SKM-1 (cell line): ENCODE measurements at regions not wholly inside any gene's neighbourhood (a gene's known extent, or its start where the extent isn't known, plus 50 kb on each side); places are given as distances from the start of the nearest gene placed in this dataset.

Experiments used
- DNase-seq: peaks from one replicate; lab custom pipeline; 2025; ENCODE audit not compliant: unreplicated experiment; lab: John Stamatoyannopoulos, UW

DNA sequence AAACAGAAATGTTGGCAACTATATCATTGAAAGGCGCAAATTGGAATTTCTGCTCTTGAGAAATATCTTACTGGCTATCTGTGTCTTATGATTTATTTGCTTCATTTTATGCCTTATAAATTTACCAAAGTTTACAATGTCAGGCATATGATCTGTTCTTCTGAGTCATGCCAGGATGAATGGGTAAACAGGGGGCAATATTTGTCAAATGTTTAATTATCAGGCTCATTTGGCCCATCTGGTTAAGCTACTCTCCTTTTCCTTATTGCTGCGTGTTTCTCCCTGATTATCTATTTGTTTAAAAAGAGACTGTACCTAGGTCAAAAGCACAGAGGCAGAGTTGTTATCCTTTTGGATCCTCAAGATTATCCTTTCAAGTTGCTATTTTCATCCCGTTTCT, 903.8 kb upstream of the PCDH10 start:
- no peak for DNase-seq

DNA sequence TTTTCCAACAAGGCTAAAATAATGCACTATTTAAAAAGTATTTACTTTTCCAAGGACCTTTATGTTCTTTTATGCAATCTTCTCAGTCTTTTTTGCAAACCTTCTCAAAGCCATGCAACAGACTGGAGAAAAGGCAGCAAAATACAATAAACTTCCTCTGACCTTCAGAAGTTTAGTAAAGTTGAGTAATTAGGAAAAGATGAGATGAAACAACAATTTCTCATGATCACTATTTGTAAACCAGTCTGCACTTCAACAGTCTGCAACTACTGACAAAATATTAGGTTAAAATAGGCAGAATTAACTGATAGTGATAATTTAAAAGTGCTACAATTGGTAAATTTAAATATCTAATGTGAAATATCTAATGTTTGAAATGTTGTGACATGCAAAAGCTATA, 884.9 kb upstream of the PCDH10 start:
- DNase-seq: no peak

DNA sequence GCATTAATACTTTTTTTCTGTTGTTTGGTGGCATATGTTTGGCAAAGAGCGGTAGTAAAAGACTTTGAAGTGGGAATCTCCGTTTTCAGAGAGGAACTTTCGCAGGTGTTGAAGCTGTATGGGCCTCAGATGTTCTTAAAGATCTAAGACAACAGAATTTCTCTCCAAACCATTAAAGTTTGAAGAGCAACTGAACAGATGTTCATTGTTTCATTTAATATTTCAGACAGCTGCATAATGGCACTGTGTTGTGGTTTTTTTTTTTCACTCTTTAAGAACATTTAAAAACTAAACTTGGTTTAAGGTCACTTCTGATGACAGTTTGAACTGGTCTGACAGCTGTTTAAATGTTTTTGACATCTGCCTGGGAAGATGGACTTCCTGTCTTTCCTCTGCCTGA, 882.7 kb upstream of the PCDH10 start:
- DNase-seq: no peak

DNA sequence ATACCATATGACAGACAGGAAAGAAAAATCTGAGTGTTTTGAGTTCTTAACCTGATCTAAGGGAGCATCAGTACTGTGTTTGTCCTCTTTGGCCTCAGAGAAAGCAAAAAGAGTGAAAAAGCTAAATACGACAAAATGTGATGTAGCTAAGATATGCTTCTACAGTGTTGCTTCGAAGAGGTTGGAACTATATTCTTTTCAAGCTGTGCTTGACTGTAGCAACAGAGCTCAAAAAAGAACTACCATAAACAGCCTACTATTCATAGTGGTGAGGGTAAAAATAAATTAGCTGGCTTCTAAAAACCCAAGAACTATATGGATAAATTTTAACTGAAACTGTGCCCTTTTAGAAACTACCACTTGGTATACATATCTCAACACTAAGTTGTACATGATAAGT, 881.8 kb upstream of the PCDH10 start:
- no peak for DNase-seq

DNA sequence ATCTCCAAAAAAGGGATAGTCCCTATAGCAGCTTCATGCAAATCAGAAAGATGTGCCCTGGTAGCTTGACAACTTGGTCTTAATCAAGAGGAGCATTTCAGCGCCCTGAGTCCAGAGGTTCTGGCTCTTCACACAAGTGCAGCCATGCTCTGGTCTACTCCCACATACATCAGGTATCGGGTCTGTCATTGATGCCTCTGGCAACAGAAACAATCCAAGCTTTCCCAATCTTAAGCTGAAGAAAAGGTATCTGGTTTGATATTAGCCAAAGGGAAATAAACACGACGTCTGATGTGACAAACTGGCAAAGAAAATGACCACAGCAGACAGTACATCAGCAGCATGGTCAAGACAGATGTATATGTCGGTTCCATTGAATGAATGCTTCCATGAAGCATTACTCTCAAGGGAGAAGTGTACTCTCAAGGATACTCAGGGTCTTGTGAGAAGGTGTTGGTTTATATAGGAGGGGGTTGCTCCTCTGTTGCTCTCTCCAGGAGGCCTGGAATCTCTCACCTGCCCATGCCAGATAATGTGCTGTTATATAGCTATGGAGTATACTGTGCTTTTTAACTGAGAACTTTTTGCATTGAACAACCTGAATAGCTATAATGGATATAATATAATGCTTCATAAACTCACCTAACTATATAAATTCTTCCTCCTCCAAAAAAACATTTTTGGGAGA, 879.6 kb upstream of the PCDH10 start:
- DNase-seq: no peak

DNA sequence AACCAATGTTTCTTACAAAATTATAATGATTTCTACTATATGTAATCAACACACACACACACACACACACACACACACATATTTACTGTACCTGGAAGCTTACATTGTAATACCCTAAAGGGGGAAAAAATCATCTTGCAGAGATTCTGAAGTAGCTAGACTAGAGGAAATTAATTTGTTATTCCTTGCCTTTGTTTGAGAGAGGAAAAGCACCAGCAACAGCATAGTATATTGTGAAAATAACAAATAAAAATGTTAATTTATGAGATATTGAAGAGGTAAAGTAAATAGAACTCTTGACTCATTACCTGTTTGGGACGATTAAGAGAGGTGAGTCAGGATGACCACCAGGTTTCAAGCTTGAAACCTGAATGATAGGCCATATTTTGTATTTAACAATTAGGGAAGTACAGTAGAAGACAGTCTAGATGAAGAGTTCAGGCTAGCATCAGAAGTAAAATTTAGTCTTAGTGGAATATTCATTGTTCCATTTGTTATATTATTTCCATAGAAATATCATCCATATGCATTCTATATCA, 873.4 kb upstream of the PCDH10 start:
- DNase-seq: no peak

DNA sequence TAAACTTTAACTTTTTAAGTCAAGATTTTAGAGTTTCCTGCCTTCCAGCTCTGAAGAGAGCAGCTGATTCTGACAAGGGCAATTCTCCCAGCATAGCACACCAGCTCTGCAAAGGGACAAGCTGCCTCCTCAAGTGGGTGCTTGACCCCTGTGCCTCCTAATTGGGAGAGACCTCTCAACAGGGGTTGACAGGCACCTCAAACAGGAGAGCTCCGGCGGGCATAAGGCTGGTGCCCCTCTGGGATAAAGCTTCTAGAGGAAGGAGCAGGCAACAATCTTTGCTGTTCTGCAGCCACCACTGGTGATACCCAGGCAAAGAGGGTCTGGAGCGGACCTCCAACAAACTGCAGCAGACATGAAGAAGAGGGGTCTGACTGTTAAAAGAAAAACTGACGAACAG, 872.9 kb upstream of the PCDH10 start:
- no peak for DNase-seq

DNA sequence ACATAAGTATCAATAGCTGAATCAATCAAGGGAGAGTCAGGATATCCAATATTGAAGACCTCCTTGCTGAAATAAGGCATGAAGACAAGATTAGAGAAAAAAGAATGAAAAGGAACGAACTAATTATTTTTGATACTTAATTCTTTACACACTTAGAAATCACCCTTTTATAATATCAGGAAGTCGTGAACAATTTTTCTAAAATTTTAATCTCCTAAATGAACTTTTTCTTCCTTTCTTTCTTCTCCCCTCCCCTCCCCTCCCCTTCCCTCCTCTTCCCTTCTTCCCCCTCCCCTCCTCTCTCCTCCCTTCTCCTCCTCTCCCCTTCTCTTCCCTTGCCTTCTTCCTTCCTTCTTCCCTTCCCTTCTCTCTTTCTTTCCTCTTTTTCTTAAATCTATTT, 872.1 kb upstream of the PCDH10 start:
- no peak for DNase-seq

DNA sequence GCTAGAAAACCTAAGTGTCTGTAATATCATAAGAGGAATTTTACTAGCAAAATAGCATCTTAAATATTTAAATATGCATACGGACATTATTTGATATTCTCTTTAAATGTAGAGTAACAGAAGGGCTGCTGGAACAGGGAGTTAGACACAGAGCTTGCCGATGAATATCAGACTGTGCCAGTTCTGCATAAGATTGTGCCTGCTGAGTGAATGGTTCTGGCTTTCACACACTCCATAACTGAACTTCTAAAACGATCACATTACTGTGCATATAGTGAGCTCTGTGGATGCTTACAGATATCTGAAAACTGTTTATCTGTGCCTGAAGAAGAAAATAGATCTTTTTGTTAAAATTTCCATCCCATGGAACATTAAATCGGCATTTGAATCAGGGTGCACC, 867.4 kb upstream of the PCDH10 start:
- no peak for DNase-seq

DNA sequence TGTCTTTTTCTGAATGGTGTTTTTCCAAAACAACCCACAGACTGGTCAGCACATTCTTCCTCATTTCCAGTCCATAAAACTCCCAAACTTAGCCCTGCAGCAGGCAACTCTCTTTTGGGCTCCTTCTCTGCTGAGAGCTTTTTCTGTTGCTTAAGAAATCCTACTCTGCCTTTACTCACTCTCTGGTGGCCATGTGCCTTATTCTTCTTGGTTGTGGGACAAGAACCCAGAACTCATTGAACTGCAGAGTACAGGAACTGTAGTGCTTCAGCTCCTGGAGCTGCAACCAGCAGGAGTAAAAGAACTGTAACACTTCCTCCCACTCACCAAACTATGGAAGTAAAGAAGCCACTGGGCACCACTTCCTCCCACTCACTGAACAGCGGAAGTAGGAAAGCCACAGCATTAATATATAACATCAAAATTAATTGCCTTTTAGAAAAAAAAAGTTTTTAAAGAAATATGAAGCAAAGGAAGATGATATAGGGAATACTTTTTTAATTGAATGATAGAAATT, 864.1 kb upstream of the PCDH10 start:
- no peak for DNase-seq

DNA sequence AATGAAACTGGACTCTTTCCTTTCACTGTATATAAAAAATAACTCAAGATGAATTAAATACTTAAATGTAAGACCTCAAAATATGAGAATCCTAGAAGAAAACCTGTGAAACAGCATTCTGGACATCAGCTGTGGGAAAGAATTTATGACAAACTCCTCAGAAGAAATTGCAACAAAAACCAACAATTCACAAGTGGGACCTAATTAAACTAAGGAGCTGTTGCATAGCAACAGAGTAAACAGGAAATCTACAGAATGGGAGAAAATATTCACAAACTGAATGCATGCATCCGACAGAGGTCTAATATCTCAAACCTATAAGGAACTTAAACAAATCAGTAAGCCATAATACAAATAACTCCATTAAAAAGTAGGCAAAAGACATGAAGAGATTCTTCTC, 851.7 kb upstream of the PCDH10 start:
- DNase-seq: no peak

DNA sequence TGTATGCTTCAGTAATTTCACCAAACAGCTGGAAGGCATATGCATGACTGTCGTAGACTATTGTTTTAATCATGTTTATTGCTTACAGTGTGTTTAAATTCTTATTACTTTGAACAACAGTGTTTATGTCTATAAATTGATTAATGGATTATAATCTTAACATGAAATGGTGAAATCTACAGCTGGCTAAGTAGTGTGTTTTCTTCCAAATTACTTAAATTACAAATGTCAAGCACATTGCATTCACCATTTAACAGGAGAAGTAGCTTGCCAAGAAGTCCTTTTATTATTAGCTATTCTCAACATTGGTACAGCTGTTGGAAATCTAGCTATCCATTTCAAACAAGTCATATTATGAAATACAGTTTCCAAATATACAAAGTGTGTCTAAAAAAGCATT, 849.3 kb upstream of the PCDH10 start:
- no peak for DNase-seq

DNA sequence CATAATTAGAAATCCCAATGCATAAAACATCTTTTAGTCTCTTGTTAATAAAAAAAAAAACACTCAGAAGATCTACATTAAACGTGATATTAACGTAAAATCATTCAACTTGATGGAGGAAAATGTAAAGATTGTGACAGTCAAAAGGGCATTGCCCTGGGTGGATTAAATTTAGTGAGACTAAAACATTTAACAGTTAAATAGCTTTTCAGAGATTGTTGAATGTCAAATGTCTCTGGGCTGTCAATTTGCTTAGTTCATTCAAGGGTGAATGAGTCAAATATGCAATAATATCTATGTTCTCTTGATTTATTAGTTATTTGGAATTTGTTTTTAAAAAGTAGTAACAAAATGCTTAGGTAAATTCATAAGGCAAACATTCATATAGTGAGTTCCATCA, 836.6 kb upstream of the PCDH10 start:
- DNase-seq: no peak

DNA sequence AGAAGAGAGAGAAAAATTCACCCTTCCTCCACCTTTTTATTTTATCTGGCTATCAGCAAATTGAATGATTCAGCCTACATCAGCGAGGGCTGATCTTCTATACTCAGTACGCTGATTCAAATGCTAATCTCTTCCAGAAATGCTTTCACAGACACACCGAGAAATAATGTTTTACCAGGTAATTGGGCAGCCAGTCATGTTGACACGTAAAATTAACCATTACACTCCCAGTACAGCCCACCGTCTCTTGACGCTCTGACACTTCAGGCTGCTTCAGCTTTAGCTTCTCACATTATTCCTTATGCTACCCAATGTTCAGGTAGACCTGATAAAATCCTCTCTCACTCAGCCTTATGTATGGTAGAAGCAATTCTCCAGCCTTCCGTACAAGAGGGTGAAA, 835.2 kb upstream of the PCDH10 start:
- no peak for DNase-seq

DNA sequence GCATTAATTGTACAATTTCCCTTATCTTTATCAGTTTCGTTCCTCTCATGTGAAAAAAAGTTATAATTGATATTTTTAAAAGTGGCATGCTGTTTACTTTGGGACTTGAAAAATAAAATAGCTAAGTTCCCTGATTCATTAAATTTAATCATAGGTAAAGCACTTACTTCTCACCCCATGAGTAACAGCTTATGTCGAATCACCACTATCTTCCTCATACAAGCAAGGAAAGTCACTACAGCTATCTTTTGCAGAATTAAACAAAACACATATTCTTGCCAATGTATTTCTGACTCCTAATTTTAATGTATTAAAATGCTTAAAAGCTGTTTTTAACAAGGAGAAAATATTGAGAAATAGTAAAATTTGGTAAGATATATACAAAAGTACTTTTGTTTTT, 832.4 kb upstream of the PCDH10 start:
- no peak for DNase-seq

DNA sequence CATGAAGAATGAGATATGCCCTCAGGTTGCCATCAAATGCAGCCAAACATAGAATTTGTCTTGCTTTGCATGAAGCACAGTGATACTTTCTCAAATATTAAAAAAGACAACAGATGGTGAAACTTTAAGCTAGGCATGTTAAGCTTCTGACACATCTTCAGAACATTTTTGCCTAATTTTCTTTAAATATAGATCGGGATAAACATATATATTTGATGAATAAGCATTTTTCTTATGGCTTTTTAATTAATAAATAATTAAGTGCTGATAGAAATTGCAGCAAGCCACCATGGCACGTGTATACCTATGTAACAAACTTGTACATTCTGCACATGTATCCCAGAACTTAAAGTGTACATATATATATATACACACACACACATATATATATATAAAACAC, 831.2 kb upstream of the PCDH10 start:
- DNase-seq: no peak

DNA sequence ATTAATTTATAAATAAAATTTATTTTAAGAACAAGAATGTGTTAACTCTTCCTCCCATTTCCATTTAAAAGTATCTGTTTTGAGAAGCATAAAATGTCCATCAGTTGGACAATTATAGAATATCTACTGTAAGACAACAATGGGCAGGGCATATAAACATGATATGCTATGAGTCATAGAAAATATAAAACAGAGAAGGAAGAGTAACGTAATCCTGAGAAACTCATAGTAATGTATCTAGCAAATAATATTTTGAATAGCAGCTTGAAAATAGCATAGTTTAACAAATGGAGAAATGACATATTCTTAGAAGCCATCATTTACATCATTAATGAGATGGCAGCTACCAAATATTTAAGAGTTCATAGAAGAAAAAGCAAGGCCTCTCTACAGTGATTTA, 820.3 kb upstream of the PCDH10 start:
- DNase-seq: no peak

DNA sequence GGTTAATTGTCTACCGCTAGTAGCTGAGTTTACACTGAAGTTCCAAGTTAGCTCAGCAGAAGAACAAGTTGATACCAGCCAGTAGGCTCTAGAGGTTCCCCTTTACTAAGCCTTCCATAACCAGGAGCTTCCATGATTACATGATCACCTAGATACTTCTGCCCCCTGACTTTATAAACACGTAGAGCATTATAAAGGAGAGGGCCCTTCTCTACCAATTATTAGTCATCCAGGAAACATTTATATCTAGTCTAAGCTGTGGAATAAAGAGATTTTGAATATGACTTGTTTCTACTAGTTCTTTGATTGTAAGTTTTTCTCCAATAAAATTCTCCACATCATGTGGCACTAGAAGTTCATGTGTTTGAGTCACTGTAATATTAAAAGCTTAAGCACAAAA, 818.1 kb upstream of the PCDH10 start:
- no peak for DNase-seq

DNA sequence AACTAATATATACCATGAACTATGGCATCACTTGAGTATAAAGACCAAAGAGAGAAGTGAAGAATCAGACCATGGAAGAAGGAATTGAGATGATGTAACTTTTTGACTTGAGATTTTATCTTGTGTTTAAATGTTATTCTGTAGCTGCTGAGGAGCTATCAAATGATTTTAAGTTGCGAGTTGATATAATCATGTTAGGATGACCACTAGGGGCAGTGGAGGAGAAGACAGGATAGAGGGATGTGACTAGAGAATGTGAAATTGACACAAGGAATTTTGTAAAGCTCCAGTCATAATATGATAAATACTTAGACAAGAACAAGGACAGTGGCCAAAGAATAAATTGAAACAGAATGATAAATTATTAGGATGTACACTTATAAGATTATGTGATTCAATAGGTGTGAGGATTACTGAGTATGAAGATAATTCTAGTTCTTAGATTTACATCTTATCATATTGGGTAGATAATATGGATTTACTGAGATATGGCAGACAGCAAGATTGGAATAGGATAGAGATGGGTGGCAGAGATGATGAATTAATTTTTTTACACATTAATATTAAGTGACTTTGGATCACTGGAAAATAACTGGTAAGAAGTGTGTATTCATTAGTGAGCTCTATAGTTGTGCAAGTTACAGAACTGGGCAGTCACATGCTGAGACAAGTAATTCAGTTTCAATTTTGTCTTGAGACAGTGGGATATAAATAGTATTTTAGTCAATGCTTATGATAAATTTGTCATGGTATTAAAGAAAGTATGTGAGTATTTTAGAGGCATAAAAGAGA, 816.0 kb upstream of the PCDH10 start:
- DNase-seq: no peak

DNA sequence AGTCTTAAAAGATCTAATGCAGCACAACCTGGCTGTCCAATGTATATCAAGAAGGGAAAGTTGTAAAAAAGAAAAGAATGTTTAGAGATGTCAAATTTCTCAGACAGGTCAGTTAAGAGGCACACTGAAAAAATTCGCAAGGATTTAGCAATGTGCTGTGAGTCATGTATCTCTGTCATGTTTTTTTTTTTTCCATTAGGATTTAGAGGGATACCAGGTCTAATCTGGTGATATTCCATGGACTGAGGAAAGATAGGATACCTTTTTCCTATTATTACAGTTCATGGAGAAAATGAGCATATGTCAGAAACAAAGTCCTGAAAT, 815.4 kb upstream of the PCDH10 start:
- no peak for DNase-seq

DNA sequence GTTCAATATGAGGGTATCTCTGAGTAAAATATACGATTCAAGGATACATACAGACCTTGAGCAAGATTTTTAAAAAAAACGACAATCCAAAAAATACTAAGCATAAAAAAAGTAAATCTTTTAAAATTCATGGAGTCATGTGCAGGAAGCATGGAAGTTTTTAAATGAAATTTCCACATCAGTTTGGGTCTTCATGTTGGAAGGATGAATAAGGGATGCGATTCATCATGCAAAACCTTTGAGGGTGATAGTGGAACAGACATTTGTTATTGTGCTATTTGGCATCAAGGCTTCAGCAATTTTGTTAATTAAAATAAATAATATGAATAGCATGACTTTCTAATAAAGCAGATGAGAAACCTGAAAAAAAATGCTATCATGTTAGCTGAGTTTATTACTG, 815.0 kb upstream of the PCDH10 start:
- no peak for DNase-seq
